Kidney (tissue), 13 donors: ENCODE measurements at regions not wholly inside any gene's neighbourhood (a gene's known extent, or its start where the extent isn't known, plus 50 kb on each side); places are given as distances from the start of the nearest gene placed in this dataset.

ENCODE experiments used
- DNase-seq, 5 donors: peaks; one replicate each; pipeline ENCODE4 v3.0.0-alpha.2; 2013 to 2020
- FAIRE-seq: peaks from 2 replicates; lab custom pipeline; 2012; peaks lifted over from hg19 to GRCh38; lab: Jason Lieb, UNC
- H3K27ac ChIP-seq, 2 donors: one replicate each; pipeline ENCODE4 v1.7.0; 2013; ENCODE audit warnings: low read depth in 2 of 2, low read length in 2 of 2, inconsistent platforms in 1 of 2
- H3K27me3 ChIP-seq: one replicate; pipeline ENCODE4 v1.7.1; 2013; ENCODE audit warnings: low read length, inconsistent platforms; ENCODE audit not compliant: control insufficient read depth, insufficient read depth
- H3K36me3 ChIP-seq, 3 donors: one replicate each; pipeline versions ENCODE4 v1.7.0 to v1.7.1; 2013; ENCODE audit warnings: low read length in 3 of 3, control low read depth in 1 of 3, inconsistent platforms in 1 of 3; ENCODE audit not compliant: insufficient read depth in 3 of 3, control insufficient read depth in 2 of 3
- H3K4me1 ChIP-seq, 3 donors: one replicate each; pipeline versions ENCODE4 v1.7.0 to v1.7.1; 2013; ENCODE audit warnings: low read length in 3 of 3, inconsistent platforms in 1 of 3, low read depth in 1 of 3; ENCODE audit not compliant: control insufficient read depth in 2 of 3, insufficient read depth in 2 of 3
- H3K4me3 ChIP-seq, 3 donors: one replicate each; pipeline versions ENCODE4 v1.7.0 to v1.8.1; 2013; ENCODE audit warnings: low read length in 3 of 3, control low read depth in 1 of 3, inconsistent platforms in 1 of 3
- H3K9ac ChIP-seq, 3 donors: one replicate each; pipeline versions ENCODE4 v1.7.0 to v1.7.1; 2013; ENCODE audit warnings: low read length in 3 of 3, control low read depth in 1 of 3, inconsistent platforms in 1 of 3
- H3K9me3 ChIP-seq, 3 donors: one replicate each; pipeline versions ENCODE4 v1.7.0 to v1.7.1; 2013; ENCODE audit warnings: low read length in 3 of 3, control low read depth in 1 of 3, inconsistent platforms in 1 of 3; ENCODE audit not compliant: control insufficient read depth in 2 of 3, insufficient read depth in 1 of 3
- intact Hi-C: fragments of 100-400 bp; cut with DNase I; formaldehyde crosslinking; loops from one replicate; pipeline ENCODE4 v1.11.1; 2022
- TF ChIP-seq, protein P1 (sequence below): IDR thresholded peaks from 3 replicates; pipeline ENCODE4 v1.5.1; 2012; ENCODE audit warnings: mild to moderate bottlenecking, moderate library complexity, borderline replicate concordance; ENCODE audit not compliant: insufficient read depth; ENCODE audit errors: extremely low read depth
- donor health status: control.
- donor health status: control.
- donor health status: control.
- donor health status: control.
- donor health status: control.
- donor health status: DM: yes; HTN: yes; CAD: no.
- donor health status: Normal renal cell carcinoma (clear cell type).

DNA sequence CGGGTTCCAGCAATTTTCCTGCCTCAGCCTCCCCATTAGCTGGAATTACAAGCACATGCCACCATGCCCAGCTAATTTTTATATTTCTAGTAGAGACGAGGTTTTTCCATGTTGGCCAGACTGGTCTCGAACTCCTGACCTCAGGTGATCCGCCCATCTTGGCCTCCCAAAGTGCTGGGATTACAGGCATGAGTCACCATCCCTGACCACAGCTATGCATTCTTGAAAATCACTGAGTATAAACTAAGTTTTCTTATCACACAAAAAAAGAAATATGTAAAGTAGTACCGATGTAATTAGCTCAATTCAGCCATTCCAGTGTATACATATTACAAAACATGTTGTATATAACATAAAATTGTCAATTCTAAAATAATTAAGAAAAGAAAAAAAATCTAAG lies 232.7 kb downstream of the MBD2 start:
- no peaks in the 10 kb centered on the region for H3K27me3 ChIP-seq
- no peaks in the 10 kb centered on the region for H3K36me3 ChIP-seq
- no peak overlapping the region for H3K9ac ChIP-seq
- H3K9me3 ChIP-seq = no peaks in the 10 kb centered on the region
- H3K4me3 ChIP-seq = no peak overlapping the region
- DNase-seq = no peak
- TF ChIP-seq, protein P1, sequence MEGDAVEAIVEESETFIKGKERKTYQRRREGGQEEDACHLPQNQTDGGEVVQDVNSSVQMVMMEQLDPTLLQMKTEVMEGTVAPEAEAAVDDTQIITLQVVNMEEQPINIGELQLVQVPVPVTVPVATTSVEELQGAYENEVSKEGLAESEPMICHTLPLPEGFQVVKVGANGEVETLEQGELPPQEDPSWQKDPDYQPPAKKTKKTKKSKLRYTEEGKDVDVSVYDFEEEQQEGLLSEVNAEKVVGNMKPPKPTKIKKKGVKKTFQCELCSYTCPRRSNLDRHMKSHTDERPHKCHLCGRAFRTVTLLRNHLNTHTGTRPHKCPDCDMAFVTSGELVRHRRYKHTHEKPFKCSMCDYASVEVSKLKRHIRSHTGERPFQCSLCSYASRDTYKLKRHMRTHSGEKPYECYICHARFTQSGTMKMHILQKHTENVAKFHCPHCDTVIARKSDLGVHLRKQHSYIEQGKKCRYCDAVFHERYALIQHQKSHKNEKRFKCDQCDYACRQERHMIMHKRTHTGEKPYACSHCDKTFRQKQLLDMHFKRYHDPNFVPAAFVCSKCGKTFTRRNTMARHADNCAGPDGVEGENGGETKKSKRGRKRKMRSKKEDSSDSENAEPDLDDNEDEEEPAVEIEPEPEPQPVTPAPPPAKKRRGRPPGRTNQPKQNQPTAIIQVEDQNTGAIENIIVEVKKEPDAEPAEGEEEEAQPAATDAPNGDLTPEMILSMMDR = no peak
- H3K27ac ChIP-seq = no peak overlapping the region
- intact Hi-C loops = no loop called here
- no peak for FAIRE-seq
- H3K4me1 ChIP-seq = no peaks in the 10 kb centered on the region

DNA sequence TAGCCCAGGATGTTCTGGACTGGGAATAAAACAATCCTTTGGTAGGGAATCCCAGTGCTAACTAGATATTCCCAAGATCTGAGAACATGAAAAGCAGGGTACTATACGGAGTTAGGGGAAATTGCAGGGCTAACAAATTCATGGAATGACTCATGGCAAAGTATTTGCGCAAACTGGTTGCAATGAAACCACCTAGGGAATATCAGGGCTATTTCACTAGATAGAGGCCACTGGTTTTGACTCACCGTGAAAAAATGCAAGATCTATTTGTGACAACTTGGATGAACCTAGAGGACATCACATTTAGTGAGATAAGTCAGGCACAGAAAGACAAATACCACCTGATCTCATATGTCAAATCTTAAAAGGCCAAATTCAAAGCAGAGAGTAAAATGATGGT lies 233.3 kb downstream of the MBD2 start:
- intact Hi-C loops = no loop called here
- no peak overlapping the region for H3K27ac ChIP-seq
- DNase-seq (no peak), FAIRE-seq (no peak)
- no peaks in the 10 kb centered on the region for H3K4me1 ChIP-seq
- H3K4me3 ChIP-seq = no peak overlapping the region
- H3K36me3 ChIP-seq = no peaks in the 10 kb centered on the region
- TF ChIP-seq, protein P1 = no peak
- no peak overlapping the region for H3K9ac ChIP-seq
- no peaks in the 10 kb centered on the region for H3K27me3 ChIP-seq
- H3K9me3 ChIP-seq = no peaks in the 10 kb centered on the region

DNA sequence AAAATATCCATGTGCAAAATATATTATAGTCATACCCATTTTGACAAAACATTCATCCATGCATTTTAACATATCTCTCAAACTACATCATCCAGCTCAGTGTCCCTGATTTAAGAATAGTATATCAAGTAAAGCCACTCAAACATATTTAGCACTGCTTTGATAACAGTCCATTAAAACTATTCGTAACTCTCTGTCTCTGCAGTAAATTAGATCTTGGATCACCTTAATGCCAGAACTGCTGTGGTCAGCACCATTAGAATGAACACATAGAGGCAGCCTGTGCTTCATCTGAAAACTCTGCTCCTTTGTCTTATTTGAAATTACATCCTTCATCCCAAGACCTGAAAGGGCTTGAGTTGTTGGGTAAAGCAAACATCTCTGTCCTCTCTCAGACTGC lies 234.0 kb downstream of the MBD2 start:
- intact Hi-C loops = no loop called here
- no peak overlapping the region for H3K9ac ChIP-seq
- FAIRE-seq = no peak

More for the DNA sequence above, 234.0 kb downstream of the MBD2 start:
- Histone ChIP-seq H3K9me3 (no peaks in the 10 kb centered on the region), H3K27ac (no peak overlapping the region), H3K27me3 (no peaks in the 10 kb centered on the region), H3K4me1 (no peaks in the 10 kb centered on the region), H3K36me3 (no peaks in the 10 kb centered on the region), H3K4me3 (no peak overlapping the region)
- DNase-seq = no peak
- TF ChIP-seq, protein P1 = no peak
